G401 (cell line): ENCODE measurements at regions not wholly inside any gene's neighbourhood (a gene's known extent, or its start where the extent isn't known, plus 50 kb on each side); places are given as distances from the start of the nearest gene placed in this dataset.
"Not testable (repeated sequence)": the region's sequence is repeated elsewhere in the genome, so short reads cannot be mapped to it uniquely, and the experiment has no call there.

Experiments used
- DNase-seq: peaks from one replicate; pipeline ENCODE4 v3.0.0-alpha.2; 2015; ENCODE audit warnings: low spot score
- in situ Hi-C: cut with HindIII; loops from 2 replicates; pipeline ENCODE4 v1.10.0; 2016; ENCODE audit warnings: low sequenced_read_pairs, mixed read lengths

DNA sequence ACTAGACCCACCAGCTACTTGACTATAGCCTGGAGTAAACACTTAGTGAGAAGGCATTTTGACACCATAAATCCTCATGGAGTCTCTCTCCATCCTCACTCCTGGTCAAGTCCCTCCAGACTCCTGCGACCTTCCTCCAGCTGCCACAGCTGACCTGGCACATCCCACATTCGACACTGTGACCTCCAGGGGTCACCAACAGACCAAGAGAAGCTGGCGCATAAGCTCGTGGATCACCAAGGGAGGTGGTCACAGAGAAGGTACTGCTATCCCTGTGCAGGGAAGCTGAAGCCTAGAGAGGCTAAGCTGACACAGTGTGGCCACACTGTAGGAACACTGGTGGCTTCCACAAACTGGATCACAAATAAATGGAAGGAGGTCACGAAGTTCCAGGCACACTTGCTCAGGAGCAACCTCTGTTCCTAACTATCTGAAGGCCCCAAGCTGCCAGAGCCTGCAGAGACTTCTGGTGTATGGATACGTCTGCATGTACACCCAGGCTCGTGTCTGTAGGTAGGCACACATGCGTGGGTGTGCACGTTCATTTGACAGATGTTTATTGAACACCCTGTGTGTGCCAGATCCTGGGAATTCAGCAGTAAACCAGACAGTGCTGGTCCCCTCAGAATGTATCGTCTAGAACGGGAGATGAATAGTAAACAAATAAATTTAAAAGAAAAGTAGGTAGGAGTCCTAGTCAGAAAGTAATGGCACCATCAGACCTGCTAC lies 104.4 kb downstream of the C5orf15 start:
- DNase-seq: no peak
- in situ Hi-C loops: no loop called here

DNA sequence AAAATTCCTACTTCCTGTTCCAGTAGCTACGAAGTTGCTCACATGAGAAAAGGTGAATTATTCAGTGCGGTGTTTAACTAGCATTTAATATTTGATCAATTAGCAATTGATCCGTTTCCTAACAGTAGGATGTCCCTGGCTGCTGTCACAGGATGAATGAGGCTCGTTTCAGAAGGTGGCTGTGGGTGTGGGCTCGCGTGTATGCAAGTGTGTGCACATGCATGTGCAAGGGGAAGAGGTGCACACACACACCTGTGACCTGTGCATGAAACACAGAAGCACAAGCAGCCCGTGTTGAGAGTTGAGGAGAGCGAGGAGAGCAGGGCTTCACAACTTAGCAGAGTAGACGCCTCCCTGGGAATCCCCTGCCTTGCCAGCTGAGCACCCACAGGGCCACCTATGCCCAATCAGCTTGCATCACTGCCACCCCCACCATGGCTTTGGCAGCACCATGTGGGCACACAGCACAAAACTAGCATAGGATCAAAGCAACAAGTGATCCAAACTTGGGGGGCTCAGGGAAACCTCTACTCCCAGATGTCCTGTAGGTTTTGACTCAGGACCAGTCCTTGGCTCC lies 107.2 kb downstream of the C5orf15 start:
- in situ Hi-C loops: no loop called here

GRCh38 chr5:133859073-133859472 lies 109.4 kb downstream of the C5orf15 start:
- DNase-seq: no peak
- in situ Hi-C loops: no loop called here

More for the DNA sequence above, 107.2 kb downstream of the C5orf15 start:
- no peak for DNase-seq

DNA sequence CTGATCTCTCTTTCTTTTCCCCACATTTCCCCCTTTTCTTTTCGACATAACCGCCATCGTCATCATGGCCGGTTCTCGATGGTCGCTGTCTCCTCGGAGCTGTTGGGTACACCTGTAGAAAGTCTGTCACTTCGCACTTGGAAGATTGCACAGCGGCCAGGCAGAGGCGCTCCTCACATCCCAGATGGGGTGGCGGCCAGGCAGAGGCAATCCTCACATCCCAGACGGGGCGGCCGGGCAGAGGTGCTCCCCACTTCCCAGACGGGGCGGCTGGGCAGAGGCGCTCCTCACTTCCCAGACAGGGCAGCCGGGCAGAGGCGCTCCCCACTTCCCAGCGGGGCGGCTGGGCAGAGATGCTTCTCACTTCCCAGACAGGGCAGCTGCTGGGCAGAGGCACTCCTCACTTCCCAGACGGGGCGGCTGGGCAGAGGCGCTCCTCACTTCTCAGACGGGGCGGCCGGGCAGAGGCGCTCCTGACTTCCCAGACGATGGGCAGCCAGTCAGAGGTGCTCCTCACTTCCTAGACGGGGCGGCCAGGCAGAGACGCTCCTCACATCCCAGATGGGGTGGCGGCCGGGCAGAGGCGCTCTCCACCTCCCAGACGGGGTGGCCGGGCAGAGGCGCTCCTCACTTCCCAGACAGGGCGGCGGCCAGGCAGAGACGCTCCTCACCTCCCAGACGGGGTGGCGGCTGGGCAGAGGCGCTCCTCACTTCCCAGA lies 110.7 kb downstream of the C5orf15 start:
- in situ Hi-C loops, DNase-seq: not testable (repeated sequence)

GRCh38 chr5:133854554-133854953 lies 113.9 kb downstream of the C5orf15 start:
- no peak for DNase-seq
- in situ Hi-C loops: no loop called here

- DNase-seq: no peak
- in situ Hi-C loops: no loop called here
Measured at GRCh38 chr5:133853646-133854365, 114.6 kb downstream of the C5orf15 start.

GRCh38 chr5:133851521-133851920 lies 116.9 kb downstream of the C5orf15 start:
- in situ Hi-C loops: no loop called here
- DNase-seq: no peak

DNA sequence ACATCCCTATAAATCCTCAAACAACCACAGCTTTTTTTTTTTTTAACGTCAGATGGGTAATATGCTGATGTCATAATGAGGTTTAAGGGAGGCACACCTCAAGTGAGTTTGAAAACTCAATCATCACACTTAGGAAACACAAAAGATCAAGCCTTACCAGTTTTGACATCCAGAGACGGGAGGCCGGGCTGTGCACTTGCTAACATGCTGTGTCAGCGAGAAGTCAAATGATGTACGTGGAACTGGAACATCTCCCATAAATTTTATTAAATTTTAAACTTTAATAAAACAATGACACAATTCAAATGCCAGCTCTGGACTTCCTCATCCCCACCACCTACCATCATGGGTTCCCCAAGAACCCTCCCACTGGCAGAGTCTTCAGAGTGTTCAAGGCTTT lies 117.6 kb downstream of the C5orf15 start:
- in situ Hi-C loops: no loop called here
- DNase-seq: no peak

- in situ Hi-C loops: no loop called here
- DNase-seq: no peak
Measured at GRCh38 chr5:133849116-133849515, 119.3 kb downstream of the C5orf15 start.

- in situ Hi-C loops: no loop called here
- DNase-seq: no peak
Measured at GRCh38 chr5:133848341-133848811, 120.0 kb downstream of the C5orf15 start.

DNA sequence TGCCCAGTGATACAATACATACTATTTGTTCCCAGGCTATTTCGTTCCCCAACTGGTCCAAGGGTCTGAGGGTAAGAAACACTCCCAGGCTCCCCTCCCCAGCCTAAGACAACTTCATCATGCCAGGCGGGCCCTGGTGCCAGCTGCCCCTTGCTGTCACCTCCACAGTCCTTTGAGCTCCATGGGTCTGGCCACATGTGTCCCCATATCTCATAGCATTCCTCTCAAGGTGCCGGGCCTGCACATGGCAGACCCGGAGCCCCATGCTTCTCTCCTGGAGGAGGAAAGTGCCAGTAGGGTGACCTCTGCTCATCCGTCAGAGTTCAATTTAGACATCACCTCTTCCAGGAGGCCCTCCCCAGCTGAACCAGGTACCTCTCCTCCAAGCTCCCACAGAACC lies 120.5 kb downstream of the C5orf15 start:
- DNase-seq: no peak
- in situ Hi-C loops: no loop called here

DNA sequence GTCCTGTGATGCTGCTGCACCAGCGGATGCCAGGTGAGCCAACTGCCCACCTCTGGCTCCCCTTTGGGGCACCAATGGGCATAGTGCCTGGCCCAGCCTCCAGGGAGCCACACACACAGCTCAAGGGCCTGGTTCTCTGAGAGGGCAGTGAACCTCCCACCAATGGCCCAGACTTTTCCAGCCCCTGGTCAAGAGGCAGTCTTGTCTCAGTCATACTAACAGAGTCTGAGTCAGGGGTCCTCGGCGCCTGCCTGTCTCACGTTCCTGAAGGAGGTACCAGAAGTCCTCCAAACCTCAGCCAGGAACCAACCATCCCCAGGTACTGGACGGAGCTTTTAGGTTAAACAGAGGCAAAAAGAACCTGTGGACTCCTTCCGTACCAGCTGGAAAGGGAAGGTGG lies 121.1 kb downstream of the C5orf15 start:
- DNase-seq: no peak
- in situ Hi-C loops: no loop called here

DNA sequence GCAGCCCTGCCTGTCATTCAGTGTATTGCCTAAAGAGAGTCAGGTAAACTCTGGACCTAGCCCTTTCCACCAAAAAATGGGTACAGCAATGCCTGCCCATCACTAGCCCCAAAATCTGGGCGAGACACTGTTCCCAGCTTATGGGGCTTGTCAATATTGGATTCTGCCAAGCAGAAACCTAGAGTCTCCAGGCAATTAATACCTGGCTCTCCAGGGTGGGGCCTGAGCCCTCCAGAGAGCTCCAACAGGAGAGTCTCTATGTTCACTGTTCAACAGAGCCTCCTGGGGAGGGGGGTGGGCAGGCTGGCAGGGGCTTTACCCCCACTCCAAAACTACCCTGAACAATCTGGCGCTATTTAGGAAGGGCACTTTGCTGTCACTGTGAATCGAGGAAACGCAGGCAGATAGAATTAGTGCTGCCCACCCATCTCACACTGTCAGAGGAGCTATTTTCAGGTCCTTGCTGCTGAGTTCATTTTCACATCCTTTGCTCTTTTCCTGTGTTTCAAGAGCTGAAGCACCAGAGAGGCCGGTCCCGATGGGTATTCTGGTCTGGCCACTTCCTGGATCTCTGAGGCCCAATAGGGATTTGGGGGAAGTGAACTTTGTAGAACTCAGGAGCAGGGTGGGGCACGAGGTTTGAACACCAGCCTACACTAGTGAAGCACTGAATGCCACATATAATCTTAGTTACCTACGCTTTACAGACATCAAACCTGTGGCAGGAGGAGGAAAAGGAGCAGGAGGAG lies 121.8 kb downstream of the C5orf15 start:
- in situ Hi-C loops: no loop called here
- DNase-seq: no peak

- DNase-seq: no peak
- in situ Hi-C loops: no loop called here
Measured at GRCh38 chr5:133845271-133845670, 123.2 kb downstream of the C5orf15 start.

DNA sequence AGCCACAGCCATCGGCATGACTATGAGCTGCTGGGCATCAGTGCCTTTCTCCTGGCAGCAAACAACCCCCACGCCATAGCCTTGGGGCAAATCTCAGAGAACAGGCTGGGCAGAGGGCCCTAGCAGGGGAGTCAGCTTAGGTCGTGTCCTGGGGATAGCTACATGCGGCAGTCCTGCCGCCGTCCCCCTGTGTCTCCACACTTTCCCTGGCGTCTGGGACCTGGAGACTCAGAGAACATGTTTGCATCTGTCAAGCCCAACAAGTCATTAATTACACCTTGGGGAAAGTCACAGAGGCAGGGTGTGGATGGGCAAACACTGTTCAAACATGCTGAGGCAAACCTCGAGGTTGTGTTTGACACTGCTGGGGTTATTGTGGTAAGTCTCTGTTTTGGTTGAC lies 123.6 kb downstream of the C5orf15 start:
- in situ Hi-C loops: no loop called here
- DNase-seq: no peak

DNA sequence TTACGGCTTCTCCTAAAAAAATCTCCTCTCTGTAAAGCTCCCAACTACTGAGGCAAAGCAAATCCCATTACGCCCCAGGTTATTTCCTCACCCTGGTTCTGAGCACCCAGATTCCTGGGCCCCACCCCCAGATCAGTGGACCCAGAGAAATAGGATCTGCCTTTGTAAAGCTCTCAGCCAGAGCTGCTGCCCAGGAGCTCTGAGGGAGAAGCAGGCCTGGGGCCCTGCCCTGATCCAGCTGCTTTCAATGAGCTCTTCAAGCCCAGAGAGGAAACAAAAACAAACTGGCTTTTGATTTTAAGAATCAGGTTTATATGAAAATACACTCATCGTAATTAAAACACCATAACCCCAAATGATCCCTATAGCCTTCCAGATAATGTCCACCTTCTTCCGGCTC lies 124.5 kb downstream of the C5orf15 start:
- in situ Hi-C loops: no loop called here
- no peak for DNase-seq

- in situ Hi-C loops: no loop called here
- DNase-seq: no peak
Measured at GRCh38 chr5:133842846-133843611, 125.4 kb downstream of the C5orf15 start.
